AML-193 (cell line): ENCODE measurements at regions not wholly inside any gene's neighbourhood (a gene's known extent, or its start where the extent isn't known, plus 50 kb on each side); places are given as distances from the start of the nearest gene placed in this dataset.
"Not testable (repeated sequence)": the region's sequence is repeated elsewhere in the genome, so short reads cannot be mapped to it uniquely, and the experiment has no call there.

Experiments
- DNase-seq, 2 experiments: peaks; one replicate each; lab custom pipeline; 2025; lab: John Stamatoyannopoulos, UW

DNA sequence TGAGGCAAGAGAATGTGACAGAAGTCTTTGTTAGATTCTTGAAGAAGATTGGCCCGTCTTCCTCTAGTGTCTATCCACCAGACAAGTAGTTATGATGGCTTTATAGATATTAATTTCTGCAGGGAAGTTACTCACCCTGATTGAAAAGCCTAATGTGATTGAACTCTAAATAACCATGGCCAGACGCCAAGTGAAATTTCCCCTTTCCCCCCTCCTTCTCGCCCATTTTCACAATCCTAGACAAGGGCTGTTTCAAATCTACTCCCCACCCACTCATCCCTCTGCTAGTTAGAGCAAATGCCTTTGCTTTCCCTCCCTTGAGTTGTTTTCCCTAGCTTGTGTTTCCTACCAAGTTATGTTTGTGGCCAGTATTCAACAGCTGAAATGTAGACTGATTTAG is 182.5 kb downstream of the TMEM167A start:
- DNase-seq = no peak

DNA sequence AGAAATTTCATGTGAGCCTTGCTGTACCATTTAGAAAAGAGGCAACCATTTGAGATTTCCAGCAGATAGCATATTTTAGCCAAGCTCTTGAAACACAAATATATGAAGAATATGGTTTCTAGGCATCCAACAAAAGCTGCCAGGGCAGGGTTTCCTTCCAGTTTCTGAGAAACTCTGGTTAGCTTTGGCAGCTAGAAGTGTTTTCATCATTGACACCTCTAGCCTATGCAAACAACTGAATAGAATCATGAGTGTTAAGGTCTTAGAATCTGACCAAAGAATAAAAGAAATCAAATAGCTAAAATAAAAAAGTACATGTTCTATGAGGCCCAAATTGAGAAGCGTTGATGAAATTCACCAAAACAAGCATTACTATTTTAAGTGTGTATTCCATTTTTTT is 188.1 kb downstream of the TMEM167A start:
- DNase-seq = no peak

DNA sequence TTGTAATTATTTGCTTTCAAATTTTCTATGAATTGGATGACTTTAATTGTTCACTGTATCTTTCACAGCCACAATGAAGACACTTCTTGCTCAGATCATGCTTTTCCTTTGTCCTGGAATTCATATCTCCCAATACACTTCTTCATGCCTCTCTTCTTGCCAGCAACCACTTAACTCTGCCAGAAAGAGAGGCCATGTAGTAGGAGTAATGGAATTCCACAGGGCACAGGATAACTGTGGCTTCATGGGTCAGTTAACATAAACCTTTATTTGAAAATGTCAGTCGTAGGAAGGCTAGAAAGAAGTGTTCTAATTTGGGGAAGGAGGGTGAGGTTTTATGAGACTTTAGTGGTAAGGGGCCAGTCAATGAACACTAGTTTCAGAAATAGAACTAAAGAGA is 190.3 kb downstream of the TMEM167A start:
- DNase-seq = no peak

DNA sequence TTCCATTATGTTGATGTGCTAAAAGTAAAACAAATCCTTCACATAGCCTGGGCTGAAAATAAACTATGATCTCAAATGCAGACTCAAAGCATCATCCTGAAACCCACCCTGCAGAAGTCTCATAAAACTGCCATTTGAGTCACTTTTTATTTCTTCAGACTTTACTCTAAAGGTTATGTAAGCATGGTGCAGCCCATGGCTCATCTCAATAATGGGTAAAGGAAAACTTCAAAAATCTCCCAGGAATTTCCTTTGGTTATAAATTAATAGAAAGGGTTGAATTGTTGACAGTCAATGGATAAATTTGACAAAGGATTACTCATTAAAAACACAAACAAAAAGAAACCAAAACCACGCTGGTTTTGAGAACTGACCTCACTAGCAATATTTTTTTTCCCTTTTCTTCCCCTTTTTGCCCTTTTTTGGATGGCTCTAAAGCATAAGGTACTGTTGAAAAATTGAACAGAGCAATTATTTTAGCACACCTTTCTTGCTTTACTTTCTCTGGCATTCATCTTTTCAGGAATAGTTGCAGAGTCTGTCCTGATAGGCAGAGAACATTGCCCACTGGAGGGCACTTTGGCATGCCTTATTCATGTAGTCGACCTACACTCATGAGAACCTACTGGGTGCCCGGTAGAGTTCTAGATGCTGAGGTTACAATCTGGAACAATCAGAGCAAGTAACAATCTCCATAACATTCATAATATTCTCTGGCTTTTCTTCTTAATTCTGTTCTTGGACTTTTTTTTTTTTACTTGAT is 191.4 kb downstream of the TMEM167A start:
- DNase-seq = no peak

DNA sequence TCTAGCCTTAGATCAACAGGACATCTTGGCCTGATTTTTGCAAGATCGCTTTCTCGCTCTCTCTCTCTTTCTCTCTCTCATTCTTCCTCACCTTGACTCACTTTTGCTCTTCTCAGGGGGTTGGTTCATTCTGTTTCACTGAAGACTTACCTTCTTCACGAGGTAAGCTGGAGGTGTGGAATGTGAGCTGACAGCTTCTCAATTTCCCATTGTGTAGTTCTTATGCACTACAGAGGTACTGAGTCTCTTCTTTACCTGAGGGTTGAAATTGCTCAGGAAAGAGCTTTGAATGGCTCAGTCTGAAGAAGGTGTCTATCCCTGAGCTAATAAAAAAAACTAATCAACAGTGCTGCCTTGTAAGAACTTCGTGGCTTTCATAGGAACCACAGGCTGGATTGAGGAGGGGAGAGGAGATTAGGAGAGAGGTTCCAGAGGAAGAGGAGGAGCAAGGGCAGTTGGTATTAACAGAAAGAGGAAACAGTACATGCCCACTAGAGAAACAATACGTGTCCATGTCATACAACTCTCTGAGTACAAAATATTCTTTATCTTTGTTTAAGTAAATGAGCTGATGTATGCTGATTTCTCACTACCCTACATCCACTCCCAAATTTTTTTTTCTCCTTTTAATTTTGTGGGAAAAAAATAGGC is 192.2 kb downstream of the TMEM167A start:
- DNase-seq = no peak

DNA sequence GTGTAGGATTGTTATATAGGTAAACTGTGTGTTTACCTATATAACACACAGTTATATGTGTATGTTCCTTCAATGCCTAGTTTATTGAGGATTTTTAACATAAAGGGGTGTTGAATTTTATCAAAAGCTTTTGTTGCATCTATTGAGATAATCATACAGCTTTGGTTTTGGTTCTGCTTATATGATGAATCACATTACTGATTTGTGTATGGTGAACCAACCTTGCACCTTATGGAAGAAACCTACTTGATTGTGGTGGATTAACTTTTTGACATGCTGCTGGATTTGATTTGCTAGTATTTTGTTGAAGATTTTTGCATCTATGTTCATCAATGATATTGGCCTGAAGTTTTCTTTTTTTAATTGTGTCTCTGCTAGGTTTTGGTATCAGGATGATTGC is 194.9 kb downstream of the TMEM167A start:
- no peak for DNase-seq

DNA sequence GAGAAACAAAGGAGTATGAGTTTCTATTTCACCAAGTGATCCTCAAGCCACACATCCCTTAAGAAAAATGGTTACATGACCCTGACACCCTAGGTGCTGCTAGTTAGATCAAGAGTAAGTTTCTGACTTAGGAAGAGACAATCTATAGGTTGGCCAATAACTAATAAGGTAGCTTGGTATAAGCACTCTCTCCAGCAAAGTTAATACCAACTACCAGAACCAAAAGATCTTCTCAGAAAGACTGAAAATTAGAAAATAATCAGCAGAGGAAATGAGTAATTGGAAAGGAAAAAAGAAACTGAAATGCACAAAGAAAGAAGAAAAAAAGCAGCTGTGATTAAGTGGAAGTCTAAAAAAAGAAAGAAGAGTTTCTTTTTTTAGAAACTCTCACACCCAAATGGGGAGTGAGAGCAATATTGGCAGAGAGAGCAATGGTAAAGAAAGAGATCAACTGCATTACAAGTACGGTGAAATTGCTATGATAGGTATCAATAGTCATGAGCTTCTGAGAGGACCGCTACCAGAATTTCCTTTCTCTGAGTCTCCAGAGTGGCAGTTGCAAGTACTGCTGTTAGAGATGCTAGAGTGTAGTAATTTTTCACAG is 195.5 kb downstream of the TMEM167A start:
- no peak for DNase-seq

DNA sequence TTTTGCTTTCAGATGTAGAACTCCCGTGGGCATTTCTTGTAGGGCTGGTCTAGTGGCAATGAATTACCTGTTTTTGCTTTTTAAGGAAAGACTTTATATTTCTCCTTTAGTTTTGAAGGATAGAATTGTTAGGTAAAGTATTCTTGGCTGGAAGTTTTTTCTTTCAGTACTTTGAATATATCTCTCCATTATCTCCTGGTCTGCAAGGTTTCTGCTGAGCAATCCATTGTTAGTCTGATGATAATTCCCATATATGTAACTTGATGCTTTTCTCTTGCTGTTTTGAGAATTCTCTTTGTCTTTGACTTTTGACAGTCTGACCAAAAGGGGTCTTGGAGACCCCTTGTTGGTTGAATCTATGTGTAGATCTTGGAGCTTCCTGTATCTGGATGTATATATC is 198.1 kb downstream of the TMEM167A start:
- no peak for DNase-seq

DNA sequence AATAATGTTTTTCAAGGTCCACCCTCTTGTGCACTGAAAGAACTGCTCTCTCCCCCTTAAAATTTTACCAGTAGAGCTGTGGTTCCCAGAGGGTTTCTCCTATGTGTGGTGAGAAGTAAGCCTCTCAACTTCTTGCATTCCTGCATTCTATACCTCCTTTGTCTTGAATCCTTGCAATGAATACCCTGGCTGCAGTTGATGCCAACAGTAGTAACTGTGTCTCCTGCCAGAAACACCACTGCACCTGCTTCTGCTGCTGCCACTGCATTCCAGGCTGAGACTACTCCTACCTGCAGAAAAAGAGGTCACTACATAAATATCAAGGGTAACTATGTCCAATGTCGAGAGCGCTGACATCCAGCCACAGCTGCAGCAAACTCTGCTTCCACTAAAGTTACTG is 203.7 kb downstream of the TMEM167A start:
- DNase-seq = no peak

DNA sequence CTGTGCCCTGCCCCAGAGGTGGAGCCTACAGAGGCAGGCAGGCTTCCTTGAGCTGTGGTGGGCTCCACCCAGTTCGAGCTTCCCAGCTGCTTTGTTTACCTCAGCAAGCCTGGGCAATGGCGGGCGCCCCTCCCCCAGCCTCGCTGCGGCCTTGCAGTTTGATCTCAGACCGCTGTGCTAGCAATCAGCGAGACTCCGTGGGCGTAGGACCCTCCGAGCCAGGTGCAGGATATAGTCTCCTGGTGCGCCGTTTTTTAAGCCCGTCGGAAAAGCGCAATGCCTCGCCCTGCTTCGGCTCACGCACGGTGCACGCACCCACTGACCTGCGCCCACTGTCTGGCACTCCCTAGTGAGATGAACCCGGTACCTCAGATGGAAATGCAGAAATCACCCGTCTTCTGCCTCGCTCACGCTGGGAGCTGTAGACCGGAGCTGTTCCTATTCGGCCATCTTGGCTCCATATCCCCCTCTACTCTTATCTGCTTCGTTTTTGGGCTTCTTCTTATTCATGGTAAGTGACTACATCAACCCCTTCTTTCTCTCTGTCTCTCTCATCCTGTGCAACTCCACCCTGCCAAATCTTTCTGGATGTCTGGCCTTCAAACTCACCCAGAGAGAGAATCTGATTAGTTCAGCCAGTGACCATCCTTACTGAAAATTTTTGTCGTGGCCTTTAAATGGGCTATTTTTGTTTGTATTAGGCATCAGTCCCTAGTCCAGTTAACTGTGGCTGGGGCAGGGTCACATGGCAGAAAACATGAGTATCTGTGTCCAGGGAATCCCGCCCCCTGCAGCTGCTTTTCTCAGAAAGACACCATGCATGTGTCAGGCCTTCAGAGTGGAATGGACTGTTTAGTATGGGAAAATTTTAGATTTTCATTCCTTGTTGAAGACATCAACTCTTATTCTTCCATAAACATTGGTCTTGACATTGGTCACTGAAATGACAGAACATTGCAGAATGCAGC is 204.6 kb downstream of the TMEM167A start:
- not testable (repeated sequence) for DNase-seq

DNA sequence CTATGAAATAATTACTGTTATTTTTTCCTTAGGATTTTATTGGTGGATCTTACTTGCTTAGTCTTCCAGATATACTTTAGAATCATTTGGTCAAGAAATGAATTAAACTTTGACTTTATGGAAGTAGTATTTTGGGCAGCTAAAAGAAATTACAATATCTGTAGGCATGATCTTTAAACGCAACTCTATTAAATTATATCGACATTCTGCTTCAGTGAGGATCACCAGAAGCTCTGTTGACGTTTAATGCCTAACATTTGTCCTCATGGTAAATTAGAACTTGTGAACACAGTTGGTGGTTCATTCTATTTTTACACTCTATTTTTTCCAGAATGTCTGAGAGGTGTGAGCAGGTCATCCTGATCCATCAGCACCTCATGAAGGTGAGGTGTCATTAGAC is 211.6 kb downstream of the TMEM167A start:
- DNase-seq = no peak

DNA sequence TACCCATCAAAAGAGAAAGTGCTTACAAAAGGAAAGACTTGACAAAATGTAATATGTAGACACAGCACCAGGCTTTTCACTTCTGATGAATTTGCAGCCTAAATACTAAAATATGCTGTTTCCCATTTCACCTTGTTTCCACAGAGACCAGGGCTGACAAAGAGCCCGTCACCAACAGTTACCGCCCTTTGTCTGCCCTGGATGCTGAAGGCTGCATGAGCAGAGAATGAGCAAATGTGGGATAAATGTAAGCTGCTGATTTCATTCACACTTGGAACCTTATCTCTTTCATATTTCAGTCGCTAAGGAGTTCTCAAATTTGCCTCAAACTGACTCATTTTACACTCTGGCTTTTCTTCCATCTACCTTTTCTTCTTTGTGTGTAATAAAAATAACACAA is 213.9 kb downstream of the TMEM167A start:
- DNase-seq = no peak

DNA sequence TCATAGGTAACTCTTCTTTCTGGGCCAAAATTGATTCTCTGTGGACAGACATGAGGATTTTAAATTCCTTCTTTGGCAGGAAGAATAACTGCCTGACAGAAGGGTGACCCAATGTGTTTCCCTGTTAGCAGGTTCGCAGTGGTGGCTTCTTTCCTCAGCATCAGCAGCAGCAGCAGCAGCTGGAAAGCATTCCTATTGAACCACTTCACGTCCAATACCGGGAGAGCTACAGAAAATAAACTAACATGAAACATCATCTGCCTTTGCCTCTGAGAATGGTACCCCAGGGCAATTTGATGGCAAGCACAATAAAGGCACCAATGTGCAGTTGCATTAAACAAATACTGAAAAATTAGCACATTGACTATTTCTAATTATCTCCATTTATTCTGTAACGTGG is 214.5 kb downstream of the TMEM167A start:
- DNase-seq = no peak

DNA sequence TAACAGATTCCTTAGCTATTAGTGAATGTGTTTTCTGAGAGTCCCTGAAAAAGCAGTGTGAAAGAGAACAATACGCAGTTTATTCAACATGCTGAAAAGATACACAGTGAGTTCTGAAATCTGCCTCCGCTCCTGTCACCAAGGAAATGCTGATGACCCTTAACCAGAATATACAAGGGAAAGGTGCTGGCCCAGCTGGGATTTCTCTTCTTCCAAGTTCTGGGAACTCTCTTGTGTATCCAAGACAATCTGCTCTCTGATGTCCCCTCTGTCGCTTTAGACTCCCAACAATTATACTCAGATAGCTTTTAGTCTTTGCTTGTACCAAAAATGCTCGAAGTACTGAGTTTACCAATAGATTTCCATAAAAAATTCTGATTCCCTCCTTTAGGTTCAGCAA is 214.9 kb downstream of the TMEM167A start:
- no peak for DNase-seq

DNA sequence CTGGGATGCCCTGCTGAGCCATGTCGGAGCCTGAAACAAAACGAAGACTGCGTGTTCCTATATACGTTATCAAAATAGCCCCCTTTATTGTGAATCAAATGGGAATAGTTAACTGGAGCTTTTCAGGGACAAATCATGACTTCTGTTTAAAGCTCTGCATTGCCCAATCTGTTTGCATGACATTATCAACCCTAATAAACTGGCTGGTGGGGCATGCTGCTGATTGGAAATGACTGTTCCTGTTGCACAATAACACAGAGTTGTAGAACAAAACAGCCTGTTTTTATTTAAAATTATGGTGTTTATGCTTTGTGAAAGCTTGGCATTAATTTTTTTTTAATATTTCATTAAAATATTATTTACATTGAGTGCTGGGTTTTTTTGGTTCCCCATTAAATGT is 215.5 kb downstream of the TMEM167A start:
- DNase-seq = no peak

DNA sequence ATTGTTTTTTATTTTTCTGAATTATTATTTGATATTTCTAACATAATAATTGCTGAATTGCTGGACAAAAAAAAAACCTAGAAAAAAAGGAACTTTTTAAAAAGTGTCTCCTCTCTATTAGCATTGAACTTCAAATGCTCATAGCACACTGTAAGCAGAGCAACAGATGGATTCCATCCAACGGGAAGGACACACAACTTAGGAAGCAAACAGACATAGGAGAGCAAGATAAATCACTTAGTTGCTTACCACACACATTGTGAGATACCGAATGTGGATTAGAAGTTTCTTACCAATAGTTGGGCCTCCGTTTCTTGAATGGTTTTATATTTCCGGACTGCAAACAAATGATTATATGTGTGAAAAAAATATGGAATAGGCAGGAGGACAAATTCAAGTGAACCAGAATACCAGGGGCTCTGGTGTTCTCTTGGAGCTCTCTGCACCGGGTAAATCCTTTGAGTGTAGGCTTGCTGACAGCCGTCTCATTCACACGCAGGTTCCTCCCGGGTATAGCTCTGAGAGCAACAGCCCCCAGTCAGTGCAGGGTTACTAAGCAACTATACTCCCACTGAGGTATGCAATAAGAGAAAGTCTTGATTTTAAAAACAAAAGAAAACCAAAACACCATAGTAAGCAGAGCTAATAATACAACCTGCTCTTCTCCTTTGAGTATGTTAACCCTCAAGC is 217.6 kb downstream of the TMEM167A start:
- no peak for DNase-seq

DNA sequence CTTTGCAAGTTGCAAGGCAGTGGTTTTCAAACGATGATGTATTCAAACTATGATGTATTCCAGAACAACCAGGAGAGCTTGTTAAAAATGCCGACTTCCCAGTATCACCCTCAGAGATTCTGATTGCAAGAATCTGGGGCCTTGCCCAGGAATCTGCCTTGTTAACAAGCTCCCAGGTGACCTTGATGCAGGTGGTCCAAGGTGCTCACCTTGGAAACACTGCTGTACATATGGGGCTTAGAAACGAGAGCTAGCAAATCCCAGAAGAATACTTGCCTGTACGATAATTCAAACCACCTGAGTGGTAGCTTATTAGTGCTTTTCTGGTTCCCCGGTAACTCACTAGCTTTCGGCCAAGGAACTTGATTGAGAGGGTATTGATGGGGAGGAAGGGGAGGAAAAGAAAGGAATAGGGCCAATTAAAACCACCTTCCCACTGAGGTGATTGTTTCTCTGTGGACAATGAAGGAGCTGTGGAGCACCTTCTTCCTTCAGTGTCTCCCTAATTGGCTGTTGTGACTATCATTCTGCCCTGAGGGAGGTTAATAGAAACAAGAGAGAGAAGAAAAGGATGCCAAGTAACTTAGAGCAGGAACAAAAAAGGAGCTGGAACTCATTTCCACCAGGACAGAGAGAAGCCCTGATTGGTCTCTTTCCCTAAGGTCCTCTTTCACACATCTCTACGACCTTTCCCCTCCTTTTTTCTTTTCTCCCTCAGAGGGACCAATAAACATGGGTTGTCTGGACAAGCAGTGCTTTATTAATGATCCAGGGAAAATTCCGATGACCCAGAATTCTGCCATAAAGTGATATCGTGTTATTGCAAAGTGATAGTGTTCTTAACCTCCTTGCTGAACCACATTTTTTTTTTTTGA is 218.8 kb downstream of the TMEM167A start:
- no peak for DNase-seq

DNA sequence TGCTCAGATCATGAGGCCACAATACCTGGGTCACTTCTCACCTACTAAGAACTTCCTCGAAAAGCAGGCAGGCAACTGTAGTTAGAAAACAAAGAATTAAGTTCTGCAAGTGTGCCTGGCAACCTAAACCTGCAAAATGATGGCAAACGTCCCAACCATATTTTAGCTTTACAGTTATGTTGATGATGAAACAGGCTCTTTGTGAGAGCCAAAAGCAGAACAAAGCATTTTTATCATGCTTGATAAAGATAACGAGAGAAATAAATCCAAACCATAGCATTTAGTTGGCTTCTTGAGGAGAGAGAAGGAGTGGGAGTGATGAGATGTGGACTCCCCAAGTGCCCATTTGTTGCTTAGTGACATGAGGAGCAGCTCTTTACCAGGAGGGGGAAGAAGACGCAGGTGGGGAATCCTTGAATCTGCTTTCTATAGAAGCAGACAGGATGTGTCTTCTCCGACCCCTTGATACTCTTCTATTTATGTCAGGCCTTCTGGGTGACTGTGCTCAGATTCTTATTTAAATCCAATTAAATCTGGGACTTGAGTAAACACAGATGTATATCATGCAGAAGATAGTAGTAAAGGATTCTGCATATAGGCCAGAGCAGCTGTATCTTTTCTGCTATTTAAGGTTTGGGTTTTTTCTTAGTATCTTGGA is 221.2 kb downstream of the TMEM167A start:
- DNase-seq = no peak

DNA sequence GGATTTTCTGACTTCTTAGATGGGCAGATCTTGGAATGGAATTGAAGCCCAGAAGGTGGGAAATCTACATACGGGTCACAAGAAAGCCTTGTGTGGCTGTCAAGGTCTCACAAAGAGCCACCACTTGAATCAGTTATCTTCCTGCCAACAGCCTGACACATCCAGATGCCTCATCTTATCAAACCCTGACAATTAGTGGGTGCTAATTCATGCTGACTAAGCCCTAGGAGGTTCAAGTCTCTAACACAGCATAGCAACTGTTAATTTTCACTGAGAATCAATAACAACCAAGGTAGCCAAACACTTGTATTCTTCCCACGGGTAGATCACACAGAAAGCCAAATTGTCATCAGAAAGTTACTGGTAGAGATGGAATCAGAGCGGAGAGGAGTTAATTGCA is 222.2 kb downstream of the TMEM167A start:
- no peak for DNase-seq

DNA sequence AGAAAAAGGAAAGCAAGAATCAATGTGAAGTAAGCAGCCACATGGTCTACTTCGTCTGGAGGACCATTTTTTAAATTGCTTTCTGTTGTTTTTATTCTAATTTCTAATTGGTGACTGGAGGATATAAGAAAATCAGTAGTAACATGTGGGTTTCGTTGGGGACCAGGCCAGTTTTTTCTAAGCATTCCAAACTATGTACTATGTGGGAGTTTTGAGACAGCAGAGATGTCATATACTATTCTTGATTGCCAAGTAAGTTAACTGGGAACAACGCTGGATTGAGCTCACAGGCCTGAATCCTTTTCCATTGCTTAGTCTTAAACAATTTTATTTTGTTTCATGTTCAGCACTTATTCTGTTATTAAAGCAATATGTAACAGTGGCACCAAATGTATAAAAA is 225.7 kb downstream of the TMEM167A start:
- no peak for DNase-seq
